GM12865 (cell line): ENCODE measurements at regions not wholly inside any gene's neighbourhood (a gene's known extent, or its start where the extent isn't known, plus 50 kb on each side); places are given as distances from the start of the nearest gene placed in this dataset.

Experiments
- DNase-seq: peaks from one replicate; pipeline ENCODE4 v3.0.0; 2010; ENCODE audit warnings: low read depth
- H3K4me3 ChIP-seq: 2 replicates; pipeline ENCODE4 v1.5.1; 2011; ENCODE audit warnings: mild to moderate bottlenecking, low read depth, low read length, control low read depth
- CTCF ChIP-seq: IDR thresholded peaks from 2 replicates; pipeline ENCODE4 v1.5.1; 2011; ENCODE audit warnings: low read length, control low read depth, low read depth, inconsistent platforms; ENCODE audit not compliant: insufficient read depth; ENCODE audit errors: missing control alignments

- no peak overlapping the region for H3K4me3 ChIP-seq
- DNase-seq, result no peak
- TF ChIP-seq CTCF, result no peak
Observed at GRCh38 chr10:84801156-84801555, 472.8 kb downstream of the CCSER2 start.

GRCh38 chr10:84801916-84802315, 473.5 kb downstream of the CCSER2 start:
- no peak for TF ChIP-seq CTCF
- no peak for DNase-seq
- no peak overlapping the region for H3K4me3 ChIP-seq

- TF ChIP-seq CTCF, result no peak
- H3K4me3 ChIP-seq, result no peak overlapping the region
- no peak for DNase-seq
Observed at GRCh38 chr10:84805149-84805548, 476.8 kb downstream of the CCSER2 start.

GRCh38 chr10:84811113-84811512, 482.7 kb downstream of the CCSER2 start:
- DNase-seq, result no peak
- no peak overlapping the region for H3K4me3 ChIP-seq
- no peak for TF ChIP-seq CTCF

GRCh38 chr10:84818961-84819360, 490.6 kb downstream of the CCSER2 start:
- no peak overlapping the region for H3K4me3 ChIP-seq
- TF ChIP-seq CTCF, result no peak
- no peak for DNase-seq

- peak; percentile 6 for DNase-seq
- H3K4me3 ChIP-seq, result no peak overlapping the region
- peak; percentile 10 for TF ChIP-seq CTCF
Observed at GRCh38 chr10:84820120-84820519, 491.7 kb downstream of the CCSER2 start.

GRCh38 chr10:84820596-84820995, 492.2 kb downstream of the CCSER2 start:
- DNase-seq, result no peak
- no peak overlapping the region for H3K4me3 ChIP-seq
- TF ChIP-seq CTCF, result no peak
